Endothelial cell of umbilical vein (primary cell): ENCODE measurements at regions not wholly inside any gene's neighbourhood (a gene's known extent, or its start where the extent isn't known, plus 50 kb on each side); places are given as distances from the start of the nearest gene placed in this dataset.

ENCODE experiments used
- CTCF ChIP-seq, 2 donors: IDR thresholded peaks; 1 replicate in 1 of 2; 2 replicates in 1 of 2; pipeline ENCODE4 v1.5.1; 2011; ENCODE audit warnings: low read length in 2 of 2, mild to moderate bottlenecking in 2 of 2, moderate library complexity in 2 of 2, control low read depth in 1 of 2, inconsistent platforms in 1 of 2, low read depth in 1 of 2; ENCODE audit not compliant: insufficient read depth in 1 of 2; ENCODE audit errors: extremely low read depth in 1 of 2
- POLR2AphosphoS5 ChIP-seq: IDR thresholded peaks from 2 replicates; pipeline ENCODE4 v1.6.1; 2012; ENCODE audit warnings: low read depth, mild to moderate bottlenecking, control low read depth, low read length, moderate library complexity; ENCODE audit not compliant: insufficient read depth

GRCh38 chr1:87794788-87795614 lies 466.3 kb downstream of the LMO4 start:
- TF ChIP-seq POLR2AphosphoS5 (no peak), CTCF (IDR thresholded peaks at IDR 0.05; ENCODE audit: extremely low read depth in 1 of 2, insufficient read depth in 1 of 2, low read depth in 1 of 2, low read length in 2 of 2) (no peak)
